H1 (cell line): ENCODE measurements at regions not wholly inside any gene's neighbourhood (a gene's known extent, or its start where the extent isn't known, plus 50 kb on each side); places are given as distances from the start of the nearest gene placed in this dataset.

Experiments
- CTBP2 ChIP-seq: IDR thresholded peaks from 2 replicates; pipeline ENCODE4 v1.7.0; 2011; ENCODE audit warnings: borderline replicate concordance, mild to moderate bottlenecking, moderate library complexity, mixed read lengths, low read length; ENCODE audit not compliant: insufficient read depth, insufficient read length
- E2F6 ChIP-seq: IDR thresholded peaks from 2 replicates; pipeline ENCODE4 v1.6.1; 2012; ENCODE audit warnings: inconsistent platforms
- KDM1A ChIP-seq: fragments of 200-600, 300-600 bp; sonication (generic); IDR thresholded peaks from 2 replicates; pipeline ENCODE4 v1.7.1; 2016; ENCODE audit warnings: mild to moderate bottlenecking, low read length, borderline replicate concordance
- MAFK ChIP-seq: IDR thresholded peaks from 2 replicates; pipeline ENCODE4 v1.6.1; 2012; ENCODE audit warnings: low read depth, mild to moderate bottlenecking, improper control_type of control experiment, low read length
- USF2 ChIP-seq: IDR thresholded peaks from 2 replicates; pipeline ENCODE4 v1.6.1; 2011; ENCODE audit warnings: low read length, improper control_type of control experiment

GRCh38 chr5:158349987-158350386 is 491.0 kb upstream of the CLINT1 start (continued):
- TF ChIP-seq CTBP2 (no peak), USF2 (no peak), E2F6 (no peak), KDM1A (no peak), MAFK (no peak)
- TF ChIP-seq, all 59 proteins: peak for 0
